ENCODE measurements at regions not wholly inside any gene's neighbourhood (a gene's known extent, or its start where the extent isn't known, plus 50 kb on each side); places are given as distances from the start of the nearest gene placed in this dataset.
A peak's percentile ranks its signal among the peaks of the same experiment; 100 is the strongest.

DNA sequence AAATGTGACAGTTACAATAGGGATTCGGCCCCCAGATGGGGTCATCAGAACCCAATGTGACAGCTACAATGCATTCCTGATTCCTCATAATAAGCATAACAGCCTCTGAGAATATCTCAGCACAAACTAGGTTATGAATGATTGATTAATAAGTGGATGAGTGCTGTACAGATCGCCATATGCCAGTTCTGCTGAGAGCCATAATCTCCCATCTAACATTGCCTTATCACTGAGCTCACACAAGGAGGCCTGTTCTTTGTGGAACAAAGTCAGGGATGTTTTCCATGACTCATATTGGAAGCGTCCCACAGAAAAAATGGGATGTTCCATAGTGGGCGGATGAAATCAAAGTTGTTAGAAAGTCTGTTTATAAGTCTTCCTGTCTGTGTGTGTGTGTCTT lies 89.6 kb downstream of the KIF4B start:
- H3K9me3 ChIP-seq (replicated peaks; ENCODE audit: control insufficient read depth, insufficient read depth, low read depth, low read length), result no peaks in the 10 kb centered on the region
- intact Hi-C loops (cut with micrococcal nuclease) (no loop called here), in situ Hi-C loops (cut with MboI) (no loop called here)
- no peak overlapping the region for H3K4me3 ChIP-seq
- no peak for DNase-seq (ENCODE audit: extremely low read depth in 1 of 4, low spot score in 3 of 4)
- no peaks in the 10 kb centered on the region for H3K79me2 ChIP-seq (ENCODE audit: control insufficient read depth, insufficient read depth, low read length)
- no peak overlapping the region for H3K9ac ChIP-seq (ENCODE audit: insufficient read depth in 1 of 2, low read depth in 2 of 2, low read length in 2 of 2)
- no peaks in the 10 kb centered on the region for H3K4me1 ChIP-seq (replicated peaks in 1 of 2; ENCODE audit: control insufficient read depth in 2 of 2, insufficient read depth in 2 of 2, low read length in 2 of 2)
- no peak overlapping the region for H2AFZ ChIP-seq (ENCODE audit: low read depth, low read length)
- H3K9me1 ChIP-seq (ENCODE audit: control insufficient read depth, insufficient read depth, low read length), result no peaks in the 10 kb centered on the region
- POLR2A ChIA-PET, result no interaction called here
- no peak for FAIRE-seq
- H3K27me3 ChIP-seq (ENCODE audit: control insufficient read depth in 2 of 2, insufficient read depth in 2 of 2, low read length in 2 of 2), result 0 out of 5 replicates have a peak, but pooled peaks cover 0 to 3% of the 10 kb centered on the region in 2 experiments
- WGBS (ENCODE audit: insufficient coverage, low coverage, missing lambda C conversion rate), result 3% methylated on average over 4 of the region's 4 CpGs
- CTCF ChIA-PET (ENCODE audit: low intra/inter-chr PET ratio), result no interaction called here
- H3K4me2 ChIP-seq (ENCODE audit: insufficient read depth, low read length), result no peak overlapping the region
- no peaks in the 10 kb centered on the region for H4K20me1 ChIP-seq (replicated peaks; ENCODE audit: control insufficient read depth, insufficient read depth, low read length)
- no peak for ATAC-seq
- no TSS peak for BruUV-seq (replicated peaks)
- H3K27ac ChIP-seq (ENCODE audit: extremely low read depth, low read depth, low read length), result no peak overlapping the region
- no peaks in the 10 kb centered on the region for H3K36me3 ChIP-seq (ENCODE audit: control insufficient read depth, insufficient read depth, low read length)
- peak; percentile 29 for TF ChIP-seq PRDM10 (IDR thresholded peaks at IDR 0.05; ENCODE audit: partially characterized antibody)
- TF ChIP-seq ZNF518B (CRISPR knock-in tag; IDR thresholded peaks at IDR 0.05), result no peak
- TF ChIP-seq KAT2B (IDR thresholded peaks at IDR 0.05; ENCODE audit: low read depth, low read length), result no peak
- TF ChIP-seq ZC3H11A (IDR thresholded peaks at IDR 0.05; ENCODE audit: low read depth, low read length), result no peak
